Natural killer cell (primary cell): ENCODE measurements at regions not wholly inside any gene's neighbourhood (a gene's known extent, or its start where the extent isn't known, plus 50 kb on each side); places are given as distances from the start of the nearest gene placed in this dataset.

Source experiments
- ATAC-seq, 3 donors: fragments of 150-1000 bp in 2 of 3; fragments of 200-7000 bp in 1 of 3; cut with Tn5 transposase; 1 replicate in 1 of 3; 2 replicates in 2 of 3; pipeline ENCODE4 v1.10.0; 2021; ENCODE audit warnings: mild to moderate bottlenecking in 2 of 3, moderate library complexity in 2 of 3
- DNase-seq, 2 donors: peaks; one replicate each; pipeline versions ENCODE4 v3.0.0 to v3.0.0-alpha.2; 2013 to 2021; ENCODE audit warnings: mixed read lengths in 1 of 2
- H3K27ac ChIP-seq: one replicate; pipeline ENCODE4 v1.5.1; 2013; ENCODE audit warnings: mild to moderate bottlenecking, low read length
- H3K27me3 ChIP-seq: one replicate; pipeline ENCODE4 v1.6.1; 2013; ENCODE audit warnings: low read length; ENCODE audit not compliant: control insufficient read depth, insufficient read depth
- H3K36me3 ChIP-seq: one replicate; pipeline ENCODE4 v1.6.1; 2013; ENCODE audit warnings: low read length; ENCODE audit not compliant: control insufficient read depth, insufficient read depth
- H3K4me1 ChIP-seq: one replicate; pipeline ENCODE4 v1.6.1; 2013; ENCODE audit warnings: low read length; ENCODE audit not compliant: control insufficient read depth, insufficient read depth
- H3K4me3 ChIP-seq: one replicate; pipeline ENCODE4 v1.5.1; 2013; ENCODE audit warnings: low read length
- H3K9me3 ChIP-seq: one replicate; pipeline ENCODE4 v1.6.1; 2013; ENCODE audit warnings: low read length; ENCODE audit not compliant: control insufficient read depth, insufficient read depth
- H3K27ac Mint-ChIP-seq, 2 donors: one replicate each; pipeline ENCODE4 v1.8.0; 2022; ENCODE audit warnings: mild to moderate bottlenecking in 2 of 2, mixed read lengths in 2 of 2, moderate library complexity in 1 of 2
- H3K27me3 Mint-ChIP-seq, 2 donors: one replicate each; pipeline ENCODE4 v1.8.0; 2022; ENCODE audit warnings: low read depth in 2 of 2, mixed read lengths in 2 of 2
- H3K36me3 Mint-ChIP-seq: one replicate; pipeline ENCODE4 v1.8.0; 2022; ENCODE audit warnings: mixed read lengths
- H3K4me1 Mint-ChIP-seq, 2 donors: one replicate each; pipeline ENCODE4 v1.8.0; 2022; ENCODE audit warnings: mixed read lengths in 2 of 2
- H3K4me3 Mint-ChIP-seq: one replicate; pipeline ENCODE4 v1.8.0; 2022; ENCODE audit warnings: mild to moderate bottlenecking, moderate library complexity, mixed read lengths
- H3K9me3 Mint-ChIP-seq, 2 donors: one replicate each; pipeline ENCODE4 v1.8.0; 2022; ENCODE audit warnings: mixed read lengths in 2 of 2
- WGBS: methylation state at CpG from one replicate; pipeline ENCODE4 v1.1.7; 2013; ENCODE audit warnings: missing lambda C conversion rate; ENCODE audit not compliant: insufficient coverage; 5-methylcytosine and 5-hydroxymethylcytosine counted together
- intact Hi-C: fragments of 100-400 bp; cut with micrococcal nuclease; formaldehyde crosslinking; loops from one replicate; pipeline ENCODE4 v1.14.2; 2022
- TF ChIP-seq, protein P1 (sequence below): fragments of 200-600 bp; IDR thresholded peaks from one replicate; pipeline ENCODE4 v1.8.0; 2022; ENCODE audit warnings: antibody characterized with exemption

GRCh38 chr5:2194949-2195348 lies 312.2 kb upstream of the IRX4 start:
- no peaks in the 10 kb centered on the region for H3K4me1 ChIP-seq
- DNase-seq = no peak
- Mint-ChIP-seq H3K27me3 (peaks cover 3 to 19% of the 10 kb centered on the region in 2 donors), H3K9me3 (no peaks in the 10 kb centered on the region), H3K4me3 (no peak overlapping the region), H3K27ac (no peak overlapping the region), H3K4me1 (no peaks in the 10 kb centered on the region), H3K36me3 (no peaks in the 10 kb centered on the region)
- H3K27ac ChIP-seq = no peak overlapping the region
- intact Hi-C loops = no loop called here
- no peaks in the 10 kb centered on the region for H3K27me3 ChIP-seq
- H3K36me3 ChIP-seq = no peaks in the 10 kb centered on the region
- WGBS = 67% methylated on average over 2 of the region's 2 CpGs
- TF ChIP-seq, protein P1, sequence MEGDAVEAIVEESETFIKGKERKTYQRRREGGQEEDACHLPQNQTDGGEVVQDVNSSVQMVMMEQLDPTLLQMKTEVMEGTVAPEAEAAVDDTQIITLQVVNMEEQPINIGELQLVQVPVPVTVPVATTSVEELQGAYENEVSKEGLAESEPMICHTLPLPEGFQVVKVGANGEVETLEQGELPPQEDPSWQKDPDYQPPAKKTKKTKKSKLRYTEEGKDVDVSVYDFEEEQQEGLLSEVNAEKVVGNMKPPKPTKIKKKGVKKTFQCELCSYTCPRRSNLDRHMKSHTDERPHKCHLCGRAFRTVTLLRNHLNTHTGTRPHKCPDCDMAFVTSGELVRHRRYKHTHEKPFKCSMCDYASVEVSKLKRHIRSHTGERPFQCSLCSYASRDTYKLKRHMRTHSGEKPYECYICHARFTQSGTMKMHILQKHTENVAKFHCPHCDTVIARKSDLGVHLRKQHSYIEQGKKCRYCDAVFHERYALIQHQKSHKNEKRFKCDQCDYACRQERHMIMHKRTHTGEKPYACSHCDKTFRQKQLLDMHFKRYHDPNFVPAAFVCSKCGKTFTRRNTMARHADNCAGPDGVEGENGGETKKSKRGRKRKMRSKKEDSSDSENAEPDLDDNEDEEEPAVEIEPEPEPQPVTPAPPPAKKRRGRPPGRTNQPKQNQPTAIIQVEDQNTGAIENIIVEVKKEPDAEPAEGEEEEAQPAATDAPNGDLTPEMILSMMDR = no peak
- H3K9me3 ChIP-seq = no peaks in the 10 kb centered on the region
- no peak for ATAC-seq
- no peak overlapping the region for H3K4me3 ChIP-seq

- Histone ChIP-seq H3K27ac (no peak overlapping the region), H3K27me3 (no peaks in the 10 kb centered on the region), H3K4me3 (no peak overlapping the region), H3K9me3 (no peaks in the 10 kb centered on the region), H3K4me1 (no peaks in the 10 kb centered on the region), H3K36me3 (no peaks in the 10 kb centered on the region)
- intact Hi-C loops = no loop called here
- WGBS = 82% methylated on average over 6 of the region's 6 CpGs
- TF ChIP-seq, protein P1 = no peak
- Mint-ChIP-seq H3K9me3 (no peaks in the 10 kb centered on the region), H3K27me3 (peaks cover 3 to 19% of the 10 kb centered on the region in 2 donors), H3K4me3 (no peak overlapping the region), H3K36me3 (no peaks in the 10 kb centered on the region), H3K27ac (no peak overlapping the region), H3K4me1 (no peaks in the 10 kb centered on the region)
- ATAC-seq (no peak), DNase-seq (no peak)
These were observed 311.5 kb upstream of the IRX4 start for GRCh38 chr5:2194236-2194555.

GRCh38 chr5:2193542-2194235 lies 311.0 kb upstream of the IRX4 start:
- no peak overlapping the region for H3K4me3 ChIP-seq
- Mint-ChIP-seq H3K4me3 (no peak overlapping the region), H3K27ac (no peak overlapping the region), H3K9me3 (no peaks in the 10 kb centered on the region), H3K27me3 (peaks cover 3 to 19% of the 10 kb centered on the region in 2 donors), H3K36me3 (no peaks in the 10 kb centered on the region), H3K4me1 (no peaks in the 10 kb centered on the region)
- no peaks in the 10 kb centered on the region for H3K36me3 ChIP-seq
- TF ChIP-seq, protein P1 = no peak
- 77% methylated on average over 11 of the region's 11 CpGs for WGBS
- no peak overlapping the region for H3K27ac ChIP-seq
- intact Hi-C loops = no loop called here
- no peak for DNase-seq
- no peaks in the 10 kb centered on the region for H3K9me3 ChIP-seq
- no peak for ATAC-seq
- no peaks in the 10 kb centered on the region for H3K27me3 ChIP-seq
- no peaks in the 10 kb centered on the region for H3K4me1 ChIP-seq

DNA sequence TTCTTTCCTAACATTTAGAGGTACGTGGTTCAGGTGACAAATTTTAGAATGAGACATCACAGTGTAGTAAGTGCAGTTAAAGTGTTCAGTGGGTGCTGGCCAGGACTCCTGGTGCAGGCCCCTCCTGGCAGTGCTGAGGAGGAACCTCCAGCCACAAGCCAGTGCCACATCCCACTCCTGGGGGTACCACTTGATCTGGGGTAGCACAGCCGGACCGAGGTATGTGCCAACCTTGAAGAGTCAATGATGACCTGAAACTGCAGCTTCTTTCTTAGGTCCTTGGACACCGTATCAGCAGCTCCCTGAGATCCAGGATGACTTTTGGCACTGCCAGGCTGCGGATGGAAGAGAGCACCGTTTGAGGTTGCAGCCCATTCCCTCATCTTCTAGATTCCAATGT lies 310.4 kb upstream of the IRX4 start:
- H3K36me3 ChIP-seq = no peaks in the 10 kb centered on the region
- H3K27me3 ChIP-seq = no peaks in the 10 kb centered on the region
- no peak for ATAC-seq
- H3K27me3 Mint-ChIP-seq = peaks cover 3 to 19% of the 10 kb centered on the region in 2 donors
- H3K4me1 ChIP-seq = no peaks in the 10 kb centered on the region
- no peak overlapping the region for H3K27ac ChIP-seq
- no peak overlapping the region for H3K4me3 ChIP-seq
- intact Hi-C loops = no loop called here
- no peak for DNase-seq
- H3K9me3 ChIP-seq = no peaks in the 10 kb centered on the region
- no peaks in the 10 kb centered on the region for H3K4me1 Mint-ChIP-seq
- H3K4me3 Mint-ChIP-seq = no peak overlapping the region
- TF ChIP-seq, protein P1 = no peak
- WGBS = 83% methylated on average over 5 of the region's 6 CpGs
- no peaks in the 10 kb centered on the region for H3K36me3 Mint-ChIP-seq
- H3K27ac Mint-ChIP-seq = no peak overlapping the region
- H3K9me3 Mint-ChIP-seq = no peaks in the 10 kb centered on the region
